Stomach (tissue), 8 donors: ENCODE measurements at regions not wholly inside any gene's neighbourhood (a gene's known extent, or its start where the extent isn't known, plus 50 kb on each side); places are given as distances from the start of the nearest gene placed in this dataset.

Experiments used
- DNase-seq, 2 donors: peaks; one replicate each; pipeline versions ENCODE4 v3.0.0 to v3.0.0-alpha.2; 2013 to 2019
- H3K27ac ChIP-seq, 5 donors: fragments of 200-600 bp in 4 of 5; sonication (generic) in 4 of 5; one replicate each; pipeline ENCODE4 v1.5.1; 2013 to 2019; ENCODE audit warnings: mild to moderate bottlenecking in 1 of 5, moderate library complexity in 1 of 5
- H3K27me3 ChIP-seq, 3 donors: fragments of 200-600 bp; sonication (generic); one replicate each; pipeline ENCODE4 v1.5.1; 2017 to 2019; ENCODE audit warnings: mixed run types in 1 of 3
- H3K36me3 ChIP-seq, 4 donors: fragments of 200-600 bp; sonication (generic); 1 replicate in 3 of 4; 2 replicates in 1 of 4; pipeline ENCODE4 v1.5.1; 2016 to 2019
- H3K4me1 ChIP-seq, 4 donors: fragments of 200-600 bp; sonication (generic); one replicate each; pipeline ENCODE4 v1.5.1; 2016 to 2019
- H3K4me3 ChIP-seq, 4 donors: fragments of 200-600 bp; sonication (generic) in 3 of 4; one replicate each; pipeline ENCODE4 v1.5.1; 2016 to 2019; ENCODE audit warnings: mild to moderate bottlenecking in 1 of 4
- H3K9me3 ChIP-seq, 4 donors: fragments of 200-600 bp; sonication (generic); one replicate each; pipeline ENCODE4 v1.5.1; 2016 to 2019
- EP300 ChIP-seq: sonication (generic); formaldehyde crosslinking; IDR thresholded peaks from one replicate; pipeline ENCODE4 v1.6.1; 2017; ENCODE audit warnings: antibody characterized with exemption
- POLR2A ChIP-seq, 4 donors: fragments of 450-650 bp; IDR thresholded peaks; one replicate each; pipeline ENCODE4 v1.6.1; 2016; ENCODE audit warnings: antibody characterized with exemption in 4 of 4, control low read depth in 2 of 4, mild to moderate bottlenecking in 1 of 4, moderate library complexity in 1 of 4
- POLR2AphosphoS5 ChIP-seq, 3 donors: sonication (generic); formaldehyde crosslinking; IDR thresholded peaks; one replicate each; pipeline ENCODE4 v1.6.1; 2016; ENCODE audit warnings: antibody characterized with exemption in 3 of 3
- WGBS, 5 donors: extraction: QIAGEN DNeasy Blood & Tissue Kit in 3 of 5; methylation state at CpG; one replicate each; pipeline versions ENCODE4 v1.1.5 to v1.1.7; 2013 to 2018; 5-methylcytosine and 5-hydroxymethylcytosine counted together
- intact Hi-C: fragments of 100-400 bp; cut with DNase I; formaldehyde crosslinking; loops from one replicate; pipeline ENCODE4 v1.15.1; 2023; ENCODE audit warnings: low total_unique reads
- small RNA-seq, 4 donors: library from RNA; depleted of rRNA; stranded (forward); fragments of <200 nt; gene quantifications; one replicate each; pipeline ENCODE3, GENCODE V24; 2016
- TF ChIP-seq, protein P1 (sequence below), 7 experiments: fragments of 450-650 bp in 4 of 7; fragments of 200-600 bp in 3 of 7; sonication (generic) in 3 of 7; IDR thresholded peaks; one replicate each; pipeline ENCODE4 v1.5.1; 2016 to 2019; ENCODE audit warnings: antibody characterized with exemption in 7 of 7, control low read depth in 2 of 7, mild to moderate bottlenecking in 1 of 7
- donor health status: healthy with polysubstance abuse.
- donor health status: Bipolar disorder and iron deficiency.
- donor health status: healthy.

DNA sequence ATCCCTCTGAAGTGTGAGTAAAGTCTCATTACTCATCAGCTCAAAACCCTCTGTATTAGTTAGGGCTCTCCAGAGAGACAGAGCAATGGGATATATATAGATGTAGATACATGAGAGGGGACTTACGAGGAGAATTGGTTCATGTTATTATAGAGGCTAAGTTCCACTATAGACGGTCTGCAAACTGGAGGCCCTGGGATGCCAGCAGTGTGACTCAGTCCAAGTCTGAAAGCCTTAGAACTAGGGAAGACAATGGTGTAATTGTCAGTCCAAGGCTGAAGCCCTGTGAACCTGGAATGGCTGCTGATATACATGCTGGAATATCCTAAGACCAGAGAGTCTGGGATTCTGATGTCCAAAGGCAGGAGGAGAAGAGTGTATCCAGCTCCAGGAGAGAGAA, 57.3 kb upstream of the CEP83 start:
- intact Hi-C loops, result no loop called here
- no peaks in the 10 kb centered on the region for H3K27me3 ChIP-seq
- TF ChIP-seq POLR2A (IDR thresholded peaks at IDR 0.05) (no peak), EP300 (no peak), POLR2AphosphoS5 (IDR thresholded peaks at IDR 0.05) (no peak)
- TF ChIP-seq, protein P1, sequence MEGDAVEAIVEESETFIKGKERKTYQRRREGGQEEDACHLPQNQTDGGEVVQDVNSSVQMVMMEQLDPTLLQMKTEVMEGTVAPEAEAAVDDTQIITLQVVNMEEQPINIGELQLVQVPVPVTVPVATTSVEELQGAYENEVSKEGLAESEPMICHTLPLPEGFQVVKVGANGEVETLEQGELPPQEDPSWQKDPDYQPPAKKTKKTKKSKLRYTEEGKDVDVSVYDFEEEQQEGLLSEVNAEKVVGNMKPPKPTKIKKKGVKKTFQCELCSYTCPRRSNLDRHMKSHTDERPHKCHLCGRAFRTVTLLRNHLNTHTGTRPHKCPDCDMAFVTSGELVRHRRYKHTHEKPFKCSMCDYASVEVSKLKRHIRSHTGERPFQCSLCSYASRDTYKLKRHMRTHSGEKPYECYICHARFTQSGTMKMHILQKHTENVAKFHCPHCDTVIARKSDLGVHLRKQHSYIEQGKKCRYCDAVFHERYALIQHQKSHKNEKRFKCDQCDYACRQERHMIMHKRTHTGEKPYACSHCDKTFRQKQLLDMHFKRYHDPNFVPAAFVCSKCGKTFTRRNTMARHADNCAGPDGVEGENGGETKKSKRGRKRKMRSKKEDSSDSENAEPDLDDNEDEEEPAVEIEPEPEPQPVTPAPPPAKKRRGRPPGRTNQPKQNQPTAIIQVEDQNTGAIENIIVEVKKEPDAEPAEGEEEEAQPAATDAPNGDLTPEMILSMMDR (IDR thresholded peaks at IDR 0.05), result no peak
- DNase-seq, result no peak
- H3K4me3 ChIP-seq, result no peak overlapping the region
- H3K4me1 ChIP-seq, result peaks cover 0 to 2% (median 0%) of the 10 kb centered on the region in 4 donors
- 73 to 91% (median 82%) methylated on average over 2 of the region's 2 CpGs for WGBS, 5 donors
- peaks cover 0 to 4% (median 0%) of the 10 kb centered on the region in 4 donors for H3K9me3 ChIP-seq
- H3K36me3 ChIP-seq, result no peaks in the 10 kb centered on the region
- H3K27ac ChIP-seq, result no peak overlapping the region

DNA sequence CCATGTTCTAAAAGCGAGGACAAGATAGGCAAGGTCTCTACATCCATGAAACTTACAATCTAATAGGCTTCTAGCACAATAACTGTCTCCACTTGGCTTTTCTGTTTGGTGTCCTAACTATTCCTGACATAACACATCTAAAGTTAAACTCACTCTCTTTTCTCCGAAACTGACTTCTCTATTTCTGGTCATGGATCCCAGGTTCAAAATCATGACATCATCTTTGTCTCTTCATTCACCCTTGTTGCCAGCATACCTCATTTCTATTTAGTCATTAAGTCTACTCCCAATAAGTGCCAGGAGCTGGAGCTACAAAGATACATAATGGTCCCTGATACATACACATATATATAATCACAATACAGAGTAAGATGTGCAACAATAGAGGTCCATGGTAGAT, 53.9 kb upstream of the CEP83 start:
- no peak for DNase-seq
- Histone ChIP-seq H3K9me3 (peaks cover 0 to 4% (median 0%) of the 10 kb centered on the region in 4 donors), H3K4me3 (no peak overlapping the region), H3K27me3 (no peaks in the 10 kb centered on the region), H3K4me1 (peaks cover 0 to 6% (median 0%) of the 10 kb centered on the region in 4 donors), H3K36me3 (no peaks in the 10 kb centered on the region), H3K27ac (no peak overlapping the region)
- WGBS, 5 donors, result 94 to 97% (median 96%) methylated on average over 2 of the region's 2 CpGs
- intact Hi-C loops, result no loop called here
- TF ChIP-seq EP300 (no peak), POLR2AphosphoS5 (IDR thresholded peaks at IDR 0.05) (no peak), POLR2A (IDR thresholded peaks at IDR 0.05) (no peak)
- TF ChIP-seq, protein P1 (IDR thresholded peaks at IDR 0.05), result no peak

DNA sequence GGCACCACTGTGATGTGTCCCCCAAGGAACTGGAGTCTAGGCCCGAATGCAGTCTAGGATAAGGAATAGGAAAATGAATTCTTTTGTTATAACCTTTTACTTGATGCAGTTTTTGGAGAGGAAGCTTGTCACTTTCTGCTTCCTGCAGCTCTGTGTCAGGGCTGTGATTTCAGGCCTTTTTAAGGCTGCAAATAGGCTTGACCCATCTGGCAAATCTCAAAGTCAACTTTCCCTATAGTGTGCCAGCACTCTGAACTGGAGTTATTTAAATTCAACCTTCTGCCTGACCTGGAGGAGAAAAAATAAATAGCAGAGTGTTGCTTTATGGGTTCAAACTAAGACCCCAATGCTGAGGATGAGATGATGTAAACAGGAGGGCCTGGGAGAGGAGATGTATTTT, 51.8 kb upstream of the CEP83 start:
- TF ChIP-seq POLR2AphosphoS5 (IDR thresholded peaks at IDR 0.05), result no peak
- TF ChIP-seq, protein P1 (IDR thresholded peaks at IDR 0.05), result no peak
- TF ChIP-seq EP300, result no peak
- TF ChIP-seq POLR2A (IDR thresholded peaks at IDR 0.05), result no peak
- intact Hi-C loops, result no loop called here
- H3K27me3 ChIP-seq, result no peaks in the 10 kb centered on the region
- WGBS, 5 donors, result 53 to 90% (median 79%) methylated on average over 1 of the region's 1 CpG
- DNase-seq, result peak in 1 of 2 donors; percentile 38
- peaks cover 0 to 6% (median 0%) of the 10 kb centered on the region in 4 donors for H3K4me1 ChIP-seq
- no peak overlapping the region for H3K27ac ChIP-seq
- no peak overlapping the region for H3K4me3 ChIP-seq
- H3K9me3 ChIP-seq, result peaks cover 0 to 4% (median 0%) of the 10 kb centered on the region in 4 donors
- H3K36me3 ChIP-seq, result no peaks in the 10 kb centered on the region

DNA sequence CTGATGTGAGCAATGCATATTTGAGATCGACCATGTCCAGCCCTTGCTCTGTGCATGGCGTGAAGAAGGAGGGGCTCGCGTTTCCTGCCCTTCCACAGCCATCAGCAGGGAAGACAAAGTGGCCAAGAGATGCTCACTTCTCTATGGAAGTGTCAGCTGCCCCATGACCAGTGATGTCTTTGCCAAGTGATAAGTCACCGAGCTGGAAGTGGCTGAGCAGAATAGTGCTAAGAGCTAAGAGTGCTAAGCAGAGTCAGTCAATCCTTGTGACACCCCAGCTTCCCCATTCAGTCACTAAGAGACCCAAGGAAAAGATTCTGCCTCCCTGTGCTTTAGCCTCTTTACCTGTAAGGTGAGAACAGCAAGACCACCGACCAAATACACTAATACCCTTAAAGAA, 50.5 kb upstream of the CEP83 start:
- no peak overlapping the region for H3K4me3 ChIP-seq
- DNase-seq, result no peak
- intact Hi-C loops, result no loop called here
- no peak overlapping the region for H3K27ac ChIP-seq
- WGBS, 5 donors, result 72 to 94% (median 84%) methylated on average over 6 of the region's 6 CpGs
- no peaks in the 10 kb centered on the region for H3K27me3 ChIP-seq
- no peaks in the 10 kb centered on the region for H3K36me3 ChIP-seq
- TF ChIP-seq POLR2AphosphoS5 (IDR thresholded peaks at IDR 0.05) (no peak), EP300 (no peak), POLR2A (IDR thresholded peaks at IDR 0.05) (no peak)
- TF ChIP-seq, protein P1 (IDR thresholded peaks at IDR 0.05), result no peak
- peaks cover 0 to 6% (median 0%) of the 10 kb centered on the region in 4 donors for H3K4me1 ChIP-seq
- no peaks in the 10 kb centered on the region for H3K9me3 ChIP-seq

Small RNAs in the stretch of these regions (small RNA-seq; reads per million reads assigned to genes)
- gene RN7SL483P, result 0 to 0.15 (median 0) reads per million in 4 donors
